Esophagus muscularis mucosa (tissue), 4 donors: ENCODE measurements at regions not wholly inside any gene's neighbourhood (a gene's known extent, or its start where the extent isn't known, plus 50 kb on each side); places are given as distances from the start of the nearest gene placed in this dataset.

Experiments
- DNase-seq: peaks from one replicate; pipeline ENCODE4 v3.0.0-alpha.2; 2017; ENCODE audit errors: extremely low spot score
- H3K27ac ChIP-seq, 4 donors: fragments of 200-600 bp; sonication (generic); replicated peaks in 1 of 4; 1 replicate in 3 of 4; 2 replicates in 1 of 4; pipeline ENCODE4 v1.5.1; 2016 to 2019; ENCODE audit warnings: mild to moderate bottlenecking in 1 of 4
- H3K27me3 ChIP-seq, 4 donors: fragments of 200-600 bp; sonication (generic); one replicate each; pipeline versions ENCODE4 v1.5.1 to v1.6.0; 2016 to 2019
- H3K36me3 ChIP-seq, 4 donors: fragments of 200-600 bp; sonication (generic); one replicate each; pipeline ENCODE4 v1.5.1; 2016 to 2019
- H3K4me1 ChIP-seq, 4 donors: fragments of 200-600 bp; sonication (generic); one replicate each; pipeline ENCODE4 v1.5.1; 2016 to 2019
- H3K4me3 ChIP-seq, 4 donors: fragments of 200-600 bp; sonication (generic); 1 replicate in 2 of 4; 2 replicates in 2 of 4; pipeline ENCODE4 v1.5.1; 2016 to 2019; ENCODE audit warnings: mild to moderate bottlenecking in 4 of 4, moderate library complexity in 1 of 4
- H3K9me3 ChIP-seq, 4 donors: fragments of 200-600 bp; sonication (generic); 1 replicate in 3 of 4; 2 replicates in 1 of 4; pipeline ENCODE4 v1.5.1; 2016 to 2019
- EP300 ChIP-seq: sonication (generic); formaldehyde crosslinking; IDR thresholded peaks from one replicate; pipeline ENCODE4 v1.6.1; 2017; ENCODE audit warnings: antibody characterized with exemption
- POLR2A ChIP-seq: fragments of 450-650 bp; IDR thresholded peaks from one replicate; pipeline ENCODE4 v1.6.1; 2017; ENCODE audit warnings: antibody characterized with exemption, moderate library complexity, mild to moderate bottlenecking, low read depth
- POLR2AphosphoS5 ChIP-seq, 2 donors: sonication (generic); formaldehyde crosslinking; IDR thresholded peaks; one replicate each; pipeline ENCODE4 v1.6.1; 2017; ENCODE audit warnings: antibody characterized with exemption in 2 of 2
- whole genome bisulfite sequencing: methylation state at CpG from one replicate; pipeline ENCODE4 v1.1.5; 2018; 5-methylcytosine and 5-hydroxymethylcytosine counted together
- intact Hi-C: fragments of 100-400 bp; cut with DNase I; formaldehyde crosslinking; loops from one replicate; pipeline ENCODE4 v1.15.1; 2023
- TF ChIP-seq, protein P1 (sequence below), 3 experiments: fragments of 200-600 bp in 2 of 3; fragments of 450-650 bp in 1 of 3; sonication (generic) in 2 of 3; IDR thresholded peaks; one replicate each; pipeline ENCODE4 v1.5.1; 2017 to 2019; ENCODE audit warnings: antibody characterized with exemption in 3 of 3, mild to moderate bottlenecking in 2 of 3, moderate library complexity in 1 of 3

GRCh38 chr13:22062478-22063205, 391.8 kb downstream of the FGF9 start:
- DNase-seq = peak; percentile 70
- H3K27me3 ChIP-seq = no peaks in the 10 kb centered on the region
- intact Hi-C loops = no loop called here
- H3K4me1 ChIP-seq = no peaks in the 10 kb centered on the region
- H3K4me3 ChIP-seq = no peak overlapping the region
- no peak overlapping the region for H3K27ac ChIP-seq
- TF ChIP-seq, protein P1, sequence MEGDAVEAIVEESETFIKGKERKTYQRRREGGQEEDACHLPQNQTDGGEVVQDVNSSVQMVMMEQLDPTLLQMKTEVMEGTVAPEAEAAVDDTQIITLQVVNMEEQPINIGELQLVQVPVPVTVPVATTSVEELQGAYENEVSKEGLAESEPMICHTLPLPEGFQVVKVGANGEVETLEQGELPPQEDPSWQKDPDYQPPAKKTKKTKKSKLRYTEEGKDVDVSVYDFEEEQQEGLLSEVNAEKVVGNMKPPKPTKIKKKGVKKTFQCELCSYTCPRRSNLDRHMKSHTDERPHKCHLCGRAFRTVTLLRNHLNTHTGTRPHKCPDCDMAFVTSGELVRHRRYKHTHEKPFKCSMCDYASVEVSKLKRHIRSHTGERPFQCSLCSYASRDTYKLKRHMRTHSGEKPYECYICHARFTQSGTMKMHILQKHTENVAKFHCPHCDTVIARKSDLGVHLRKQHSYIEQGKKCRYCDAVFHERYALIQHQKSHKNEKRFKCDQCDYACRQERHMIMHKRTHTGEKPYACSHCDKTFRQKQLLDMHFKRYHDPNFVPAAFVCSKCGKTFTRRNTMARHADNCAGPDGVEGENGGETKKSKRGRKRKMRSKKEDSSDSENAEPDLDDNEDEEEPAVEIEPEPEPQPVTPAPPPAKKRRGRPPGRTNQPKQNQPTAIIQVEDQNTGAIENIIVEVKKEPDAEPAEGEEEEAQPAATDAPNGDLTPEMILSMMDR (IDR thresholded peaks at IDR 0.05) = no peak
- TF ChIP-seq EP300 (no peak), POLR2AphosphoS5 (IDR thresholded peaks at IDR 0.05) (no peak), POLR2A (no peak)
- H3K36me3 ChIP-seq = no peaks in the 10 kb centered on the region
- no peaks in the 10 kb centered on the region for H3K9me3 ChIP-seq
- WGBS = 64% methylated on average over 8 of the region's 8 CpGs

DNA sequence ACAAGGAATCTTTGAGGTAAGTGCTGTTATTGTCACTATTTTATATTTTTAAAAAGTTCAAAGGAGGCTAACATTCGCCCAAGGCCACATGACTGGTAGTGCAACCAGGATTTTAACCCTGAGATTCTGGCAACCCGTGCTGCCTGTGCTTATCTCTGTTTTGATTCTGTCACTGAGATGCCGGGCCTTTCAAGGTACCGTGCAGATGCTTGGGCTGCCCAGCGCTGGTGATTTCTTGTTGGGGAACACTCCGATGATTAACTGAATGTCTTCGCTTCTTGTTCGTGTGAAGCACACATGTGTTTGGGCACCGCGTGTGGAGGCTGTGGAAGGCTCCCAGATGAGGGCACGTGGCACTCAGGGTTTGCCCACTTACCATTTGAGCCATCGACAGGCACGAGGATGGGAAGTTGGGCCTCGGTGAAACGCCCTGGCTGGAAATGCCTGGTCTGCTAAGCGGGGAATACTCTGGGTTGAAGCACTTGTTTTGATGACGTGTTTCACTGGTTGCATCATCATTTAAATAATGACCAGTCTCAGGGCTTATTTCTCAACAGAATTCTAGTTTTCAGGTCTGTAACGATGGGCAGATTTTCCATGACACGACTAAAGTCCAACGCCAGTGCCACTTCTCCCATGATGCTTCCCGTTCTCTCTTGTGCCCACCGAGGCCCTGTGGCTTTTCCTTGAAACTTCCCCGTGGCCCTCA, 392.7 kb downstream of the FGF9 start:
- H3K4me1 ChIP-seq = no peaks in the 10 kb centered on the region
- no peak overlapping the region for H3K4me3 ChIP-seq
- H3K27ac ChIP-seq = no peak overlapping the region
- no peak for TF ChIP-seq EP300
- no peak for TF ChIP-seq POLR2AphosphoS5 (IDR thresholded peaks at IDR 0.05)
- TF ChIP-seq, protein P1 (IDR thresholded peaks at IDR 0.05) = no peak
- TF ChIP-seq POLR2A = no peak
- no peaks in the 10 kb centered on the region for H3K9me3 ChIP-seq
- no peaks in the 10 kb centered on the region for H3K27me3 ChIP-seq
- 92% methylated on average over 23 of the region's 23 CpGs for WGBS
- H3K36me3 ChIP-seq = no peaks in the 10 kb centered on the region
- intact Hi-C loops = no loop called here
- DNase-seq = peak; percentile 26

DNA sequence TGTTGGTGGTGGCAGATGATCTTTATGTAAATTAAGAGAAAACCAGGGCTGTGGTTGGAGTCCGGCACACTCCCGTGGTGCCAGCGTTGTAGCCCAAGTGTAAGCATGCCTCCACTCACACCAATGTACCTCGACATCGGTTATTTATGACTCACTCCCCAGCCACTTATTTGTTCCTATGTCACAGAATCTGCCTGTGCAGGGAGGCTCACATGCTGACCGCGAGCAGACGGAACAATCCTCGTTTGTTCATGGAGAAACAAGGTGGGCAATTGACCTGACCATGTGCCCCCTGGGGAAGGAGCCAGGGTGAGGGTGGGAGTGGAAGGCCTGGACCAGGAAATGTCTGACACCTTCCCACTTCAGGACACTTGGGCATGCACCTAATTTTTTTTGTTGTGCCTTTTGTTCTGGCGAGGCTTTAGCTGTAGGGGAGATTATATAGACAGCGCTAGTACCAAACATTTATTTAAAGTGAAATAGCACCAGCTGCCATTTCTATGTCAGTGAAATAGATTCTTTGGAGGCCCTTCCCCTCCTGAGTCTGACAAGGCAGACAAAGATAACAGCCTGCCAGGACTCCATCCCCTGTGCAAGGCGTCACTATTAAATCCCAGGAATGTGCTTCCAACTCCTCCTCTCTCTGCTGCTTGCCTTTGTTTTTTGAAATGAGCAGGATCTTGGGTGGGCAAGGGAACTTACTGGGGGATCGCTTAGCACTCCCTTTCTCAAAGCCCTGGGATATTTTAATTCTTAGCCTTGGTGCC, 394.2 kb downstream of the FGF9 start:
- Histone ChIP-seq H3K4me1 (no peaks in the 10 kb centered on the region), H3K4me3 (no peak overlapping the region), H3K27me3 (no peaks in the 10 kb centered on the region), H3K36me3 (no peaks in the 10 kb centered on the region), H3K9me3 (no peaks in the 10 kb centered on the region), H3K27ac (no peak overlapping the region)
- DNase-seq = peak; percentile 34
- 80% methylated on average over 13 of the region's 13 CpGs for WGBS
- intact Hi-C loops = no loop called here
- no peak for TF ChIP-seq EP300
- TF ChIP-seq POLR2A = no peak
- TF ChIP-seq, protein P1 (IDR thresholded peaks at IDR 0.05) = no peak
- TF ChIP-seq POLR2AphosphoS5 (IDR thresholded peaks at IDR 0.05) = no peak

DNA sequence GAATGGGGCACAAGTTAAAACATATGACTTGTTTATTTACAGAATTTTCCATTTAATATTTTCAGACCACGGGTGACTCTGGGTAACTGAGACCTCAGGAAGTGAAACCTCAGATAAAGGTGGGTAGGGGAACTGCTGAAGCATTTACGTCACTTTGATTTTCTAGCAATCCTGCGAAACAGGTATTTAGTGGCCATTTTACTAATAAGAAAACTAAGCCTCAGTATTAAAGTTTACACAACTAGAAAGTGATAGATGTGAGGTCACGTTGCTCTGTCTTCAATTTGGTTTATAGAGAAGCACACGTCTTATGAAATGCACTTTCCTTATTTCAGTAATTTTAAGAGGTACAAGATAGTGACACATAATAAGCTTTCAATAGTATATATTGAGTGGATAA, 402.8 kb downstream of the FGF9 start:
- H3K36me3 ChIP-seq = no peaks in the 10 kb centered on the region
- peaks cover 0 to 6% (median 0%) of the 10 kb centered on the region in 4 donors for H3K27me3 ChIP-seq
- no peak for TF ChIP-seq EP300
- TF ChIP-seq, protein P1 (IDR thresholded peaks at IDR 0.05) = no peak
- no peak for TF ChIP-seq POLR2AphosphoS5 (IDR thresholded peaks at IDR 0.05)
- no peak for TF ChIP-seq POLR2A
- WGBS = 70% methylated on average over 5 of the region's 5 CpGs
- no peaks in the 10 kb centered on the region for H3K9me3 ChIP-seq
- H3K4me3 ChIP-seq = no peak overlapping the region
- H3K27ac ChIP-seq = no peak overlapping the region
- H3K4me1 ChIP-seq = no peaks in the 10 kb centered on the region
- intact Hi-C loops = no loop called here
- DNase-seq = no peak
